GM12878 (cell line): ENCODE measurements at regions not wholly inside any gene's neighbourhood (a gene's known extent, or its start where the extent isn't known, plus 50 kb on each side); places are given as distances from the start of the nearest gene placed in this dataset.

ENCODE experiments used
- ATAC-seq: fragments of 200-7000 bp; cut with Tn5 transposase; 3 replicates; pipeline ENCODE4 v1.9.1; 2020; ENCODE audit warnings: mild to moderate bottlenecking, moderate library complexity
- BruUV-seq: library from RNA; stranded (reverse); fragments of 400-500 nt; replicated peaks from 2 replicates; lab custom pipeline; 2021; lab: Mats Ljungman, UMichigan
- CTCF ChIA-PET: fragments of 300-600 bp; sonication (Branson Sonifier 250); formaldehyde crosslinking; extraction: SDS; loops from one replicate; lab custom pipeline; 2021; ENCODE audit warnings: inconsistent platforms; lab: Yijun Ruan, JAX
- POLR2A ChIA-PET: fragments of 350-600 bp; formaldehyde crosslinking; extraction: SDS; loops from one replicate; lab custom pipeline; 2021; ENCODE audit warnings: inconsistent platforms; lab: Charles Lee
- RAD21 ChIA-PET: fragments of 300-600 bp; sonication (Branson Sonifier 250); formaldehyde crosslinking; loops from one replicate; lab custom pipeline; 2023; ENCODE audit warnings: antibody characterized with exemption; ENCODE audit not compliant: unreplicated experiment; lab: Charles Lee
- SMC1A ChIA-PET: fragments of 300-600 bp; sonication (Branson Sonifier 250); formaldehyde crosslinking; loops from one replicate; lab custom pipeline; 2023; ENCODE audit not compliant: unreplicated experiment, uncharacterized antibody; lab: Charles Lee
- DNase-seq: peaks from one replicate; pipeline ENCODE4 v3.0.0-alpha.2; 2011; ENCODE audit warnings: low read depth, low spot score
- FAIRE-seq: peaks from 3 replicates; lab custom pipeline; 2011; peaks lifted over from hg19 to GRCh38; lab: Jason Lieb, UNC
- H2AFZ ChIP-seq: 2 replicates; pipeline ENCODE4 v1.6.0; 2011; ENCODE audit warnings: low read depth, low read length, control low read depth; ENCODE audit not compliant: control insufficient read depth
- H3K27ac ChIP-seq: 2 replicates; pipeline ENCODE4 v1.5.1; 2011; ENCODE audit warnings: control low read depth; ENCODE audit not compliant: control insufficient read depth, insufficient read depth
- H3K27me3 ChIP-seq, 2 experiments: replicated peaks in 1 of 2; 2 replicates each; pipeline versions ENCODE4 v1.6.0 to v1.6.1; 2011; ENCODE audit warnings: low read length in 1 of 2; ENCODE audit not compliant: control insufficient read depth in 2 of 2, insufficient read depth in 2 of 2
- H3K36me3 ChIP-seq, 2 experiments: 2 replicates each; pipeline ENCODE4 v1.5.1; 2011; ENCODE audit warnings: low read length in 1 of 2; ENCODE audit not compliant: control insufficient read depth in 2 of 2, insufficient read depth in 2 of 2
- H3K4me1 ChIP-seq: 2 replicates; pipeline ENCODE4 v1.6.1; 2011; ENCODE audit warnings: mild to moderate bottlenecking, low read length, moderate library complexity, mixed read lengths; ENCODE audit not compliant: control insufficient read depth, insufficient read depth
- H3K4me2 ChIP-seq: 2 replicates; pipeline ENCODE4 v1.6.0; 2011; ENCODE audit warnings: control low read depth; ENCODE audit not compliant: control insufficient read depth, insufficient read depth
- H3K4me3 ChIP-seq: fragments of 200-600 bp; sonication (generic); 2 replicates; pipeline ENCODE4 v1.5.1; 2016
- H3K79me2 ChIP-seq: 2 replicates; pipeline ENCODE4 v1.6.0; 2011; ENCODE audit warnings: low read length; ENCODE audit not compliant: control insufficient read depth, insufficient read depth
- H3K9ac ChIP-seq: 2 replicates; pipeline ENCODE4 v1.8.0; 2011; ENCODE audit warnings: low read length, control low read depth, mixed read lengths; ENCODE audit not compliant: control insufficient read depth, insufficient read depth
- H3K9me3 ChIP-seq: replicated peaks from 3 replicates; pipeline ENCODE4 v1.5.1; 2011; ENCODE audit warnings: mild to moderate bottlenecking, low read length; ENCODE audit not compliant: control insufficient read depth, insufficient read depth
- H4K20me1 ChIP-seq: 2 replicates; pipeline ENCODE4 v1.6.0; 2011; ENCODE audit not compliant: control insufficient read depth, insufficient read depth
- CBFB ChIP-seq: IDR thresholded peaks from 2 replicates; pipeline ENCODE4 v1.6.1; 2016; ENCODE audit warnings: antibody characterized with exemption, low read depth
- CEBPB ChIP-seq, 2 experiments: fragments of 150-350 bp in 1 of 2; IDR thresholded peaks; 2 replicates each; pipeline ENCODE4 v1.6.1; 2012 to 2014; ENCODE audit warnings: low read depth in 2 of 2, low read length in 2 of 2, borderline replicate concordance in 1 of 2, inconsistent platforms in 1 of 2
- EZH2 ChIP-seq: IDR thresholded peaks from 2 replicates; pipeline ENCODE4 v1.6.1; 2012; ENCODE audit warnings: low read depth, mild to moderate bottlenecking, control low read depth, inconsistent platforms, low read length, borderline replicate concordance; ENCODE audit not compliant: control insufficient read depth
- FOXM1 ChIP-seq: IDR thresholded peaks from 2 replicates; pipeline ENCODE4 v1.6.1; 2012; ENCODE audit warnings: low read depth, mild to moderate bottlenecking, inconsistent platforms, low read length, moderate library complexity
- HDAC6 ChIP-seq: fragments of 200-600 bp; sonication (generic); IDR thresholded peaks from one replicate; pipeline ENCODE4 v1.8.0; 2017; ENCODE audit warnings: antibody characterized with exemption; ENCODE audit not compliant: unreplicated experiment
- IKZF2 ChIP-seq, 2 experiments: fragments of 450-650 bp; IDR thresholded peaks; 2 replicates each; pipeline ENCODE4 v1.6.1; 2017; ENCODE audit warnings: mild to moderate bottlenecking in 2 of 2, moderate library complexity in 2 of 2
- PAX5 ChIP-seq: IDR thresholded peaks from 2 replicates; pipeline ENCODE4 v1.6.1; 2011; ENCODE audit warnings: low read depth, low read length, borderline replicate concordance
- RAD21 ChIP-seq: IDR thresholded peaks from 2 replicates; pipeline ENCODE4 v1.6.1; 2011; ENCODE audit warnings: mild to moderate bottlenecking, low read depth, low read length, moderate library complexity; ENCODE audit not compliant: insufficient read depth
- RAD51 ChIP-seq: fragments of 450-650 bp; IDR thresholded peaks from 2 replicates; pipeline ENCODE4 v1.6.1; 2016; ENCODE audit warnings: moderate library complexity, mild to moderate bottlenecking, inconsistent platforms
- SMARCA5 ChIP-seq: fragments of 450-650 bp; IDR thresholded peaks from 2 replicates; pipeline ENCODE4 v1.6.1; 2017; ENCODE audit warnings: mild to moderate bottlenecking
- TCF7 ChIP-seq: IDR thresholded peaks from 2 replicates; pipeline ENCODE4 v1.6.1; 2014; ENCODE audit warnings: antibody characterized with exemption, borderline replicate concordance
- ZZZ3 ChIP-seq: IDR thresholded peaks from 2 replicates; pipeline ENCODE4 v1.6.1; 2011; ENCODE audit warnings: low read depth; ENCODE audit not compliant: control insufficient read depth, insufficient read length
- WGBS: methylation state at CpG from one replicate; pipeline ENCODE4 v1.1.6; 2016; ENCODE audit warnings: low lambda C conversion rate; ENCODE audit not compliant: insufficient replicate concordance, insufficient coverage; ENCODE audit errors: missing lambda C conversion rate; 5-methylcytosine and 5-hydroxymethylcytosine counted together
- in situ Hi-C: fragments of 300-500 bp; cut with MboI; formaldehyde crosslinking; loops from 9 replicates; pipeline ENCODE4 v1.14.3; 2018; ENCODE audit warnings: mixed read lengths
- intact Hi-C: fragments of 100-400 bp; cut with micrococcal nuclease; formaldehyde crosslinking; loops from one replicate; pipeline ENCODE4 v1.14.2; 2022; ENCODE audit not compliant: unreplicated experiment
- TF ChIP-seq, protein P1 (sequence below): fragments of 450-650 bp; formaldehyde crosslinking; IDR thresholded peaks from 2 replicates; pipeline ENCODE4 v1.4.0; 2020; ENCODE audit warnings: mild to moderate bottlenecking, moderate library complexity
- TF ChIP-seq, protein P2 (sequence below): fragments of 150-350 bp; IDR thresholded peaks from 2 replicates; pipeline ENCODE4 v1.6.1; 2016; ENCODE audit warnings: low read depth, low read length
- TF ChIP-seq, protein P3 (sequence below): IDR thresholded peaks from 2 replicates; pipeline ENCODE4 v1.6.1; 2011; ENCODE audit warnings: mild to moderate bottlenecking, low read depth, low read length, moderate library complexity; ENCODE audit not compliant: insufficient replicate concordance
- TF ChIP-seq, protein P4 (sequence below): IDR thresholded peaks from 2 replicates; pipeline ENCODE4 v1.6.1; 2011; ENCODE audit warnings: borderline replicate concordance, low read depth, mild to moderate bottlenecking, moderate library complexity, mixed read lengths, low read length; ENCODE audit not compliant: insufficient read depth; ENCODE audit errors: extremely low read length

DNA sequence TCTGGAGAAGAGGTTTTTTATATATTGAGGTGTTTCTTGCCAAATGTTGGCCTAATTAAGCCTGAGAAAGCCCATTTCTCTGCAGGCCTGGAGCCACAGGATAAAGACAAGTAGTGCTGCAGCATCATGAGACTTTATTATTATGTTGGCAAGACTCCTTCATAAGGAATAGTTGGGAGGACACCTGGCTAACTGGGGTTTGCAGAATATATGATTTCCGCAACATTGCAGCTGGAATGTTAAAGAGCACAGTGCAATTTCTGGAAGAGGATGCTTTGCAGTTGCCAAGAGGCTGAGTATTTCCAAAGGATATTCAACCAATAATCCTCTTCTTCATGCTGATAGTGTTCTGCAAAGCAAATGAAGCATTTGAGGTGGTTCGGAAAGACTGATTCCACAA lies 1512.8 kb upstream of the LRRTM3 start:
- no TSS peak for BruUV-seq
- TF ChIP-seq CEBPB (IDR thresholded peaks at IDR 0.05; ENCODE audit: borderline replicate concordance in 1 of 2, low read depth in 2 of 2, low read length in 2 of 2) (no peak), SMARCA5 (no peak), PAX5 (no peak), CBFB (no peak), EZH2 (no peak), TCF7 (no peak), IKZF2 (IDR thresholded peaks at IDR 0.05) (no peak), RAD21 (no peak), HDAC6 (no peak), ZZZ3 (no peak), RAD51 (no peak), FOXM1 (no peak)
- TF ChIP-seq, protein P1, sequence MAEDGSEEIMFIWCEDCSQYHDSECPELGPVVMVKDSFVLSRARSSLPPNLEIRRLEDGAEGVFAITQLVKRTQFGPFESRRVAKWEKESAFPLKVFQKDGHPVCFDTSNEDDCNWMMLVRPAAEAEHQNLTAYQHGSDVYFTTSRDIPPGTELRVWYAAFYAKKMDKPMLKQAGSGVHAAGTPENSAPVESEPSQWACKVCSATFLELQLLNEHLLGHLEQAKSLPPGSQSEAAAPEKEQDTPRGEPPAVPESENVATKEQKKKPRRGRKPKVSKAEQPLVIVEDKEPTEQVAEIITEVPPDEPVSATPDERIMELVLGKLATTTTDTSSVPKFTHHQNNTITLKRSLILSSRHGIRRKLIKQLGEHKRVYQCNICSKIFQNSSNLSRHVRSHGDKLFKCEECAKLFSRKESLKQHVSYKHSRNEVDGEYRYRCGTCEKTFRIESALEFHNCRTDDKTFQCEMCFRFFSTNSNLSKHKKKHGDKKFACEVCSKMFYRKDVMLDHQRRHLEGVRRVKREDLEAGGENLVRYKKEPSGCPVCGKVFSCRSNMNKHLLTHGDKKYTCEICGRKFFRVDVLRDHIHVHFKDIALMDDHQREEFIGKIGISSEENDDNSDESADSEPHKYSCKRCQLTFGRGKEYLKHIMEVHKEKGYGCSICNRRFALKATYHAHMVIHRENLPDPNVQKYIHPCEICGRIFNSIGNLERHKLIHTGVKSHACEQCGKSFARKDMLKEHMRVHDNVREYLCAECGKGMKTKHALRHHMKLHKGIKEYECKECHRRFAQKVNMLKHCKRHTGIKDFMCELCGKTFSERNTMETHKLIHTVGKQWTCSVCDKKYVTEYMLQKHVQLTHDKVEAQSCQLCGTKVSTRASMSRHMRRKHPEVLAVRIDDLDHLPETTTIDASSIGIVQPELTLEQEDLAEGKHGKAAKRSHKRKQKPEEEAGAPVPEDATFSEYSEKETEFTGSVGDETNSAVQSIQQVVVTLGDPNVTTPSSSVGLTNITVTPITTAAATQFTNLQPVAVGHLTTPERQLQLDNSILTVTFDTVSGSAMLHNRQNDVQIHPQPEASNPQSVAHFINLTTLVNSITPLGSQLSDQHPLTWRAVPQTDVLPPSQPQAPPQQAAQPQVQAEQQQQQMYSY: no peak
- TF ChIP-seq, protein P2, sequence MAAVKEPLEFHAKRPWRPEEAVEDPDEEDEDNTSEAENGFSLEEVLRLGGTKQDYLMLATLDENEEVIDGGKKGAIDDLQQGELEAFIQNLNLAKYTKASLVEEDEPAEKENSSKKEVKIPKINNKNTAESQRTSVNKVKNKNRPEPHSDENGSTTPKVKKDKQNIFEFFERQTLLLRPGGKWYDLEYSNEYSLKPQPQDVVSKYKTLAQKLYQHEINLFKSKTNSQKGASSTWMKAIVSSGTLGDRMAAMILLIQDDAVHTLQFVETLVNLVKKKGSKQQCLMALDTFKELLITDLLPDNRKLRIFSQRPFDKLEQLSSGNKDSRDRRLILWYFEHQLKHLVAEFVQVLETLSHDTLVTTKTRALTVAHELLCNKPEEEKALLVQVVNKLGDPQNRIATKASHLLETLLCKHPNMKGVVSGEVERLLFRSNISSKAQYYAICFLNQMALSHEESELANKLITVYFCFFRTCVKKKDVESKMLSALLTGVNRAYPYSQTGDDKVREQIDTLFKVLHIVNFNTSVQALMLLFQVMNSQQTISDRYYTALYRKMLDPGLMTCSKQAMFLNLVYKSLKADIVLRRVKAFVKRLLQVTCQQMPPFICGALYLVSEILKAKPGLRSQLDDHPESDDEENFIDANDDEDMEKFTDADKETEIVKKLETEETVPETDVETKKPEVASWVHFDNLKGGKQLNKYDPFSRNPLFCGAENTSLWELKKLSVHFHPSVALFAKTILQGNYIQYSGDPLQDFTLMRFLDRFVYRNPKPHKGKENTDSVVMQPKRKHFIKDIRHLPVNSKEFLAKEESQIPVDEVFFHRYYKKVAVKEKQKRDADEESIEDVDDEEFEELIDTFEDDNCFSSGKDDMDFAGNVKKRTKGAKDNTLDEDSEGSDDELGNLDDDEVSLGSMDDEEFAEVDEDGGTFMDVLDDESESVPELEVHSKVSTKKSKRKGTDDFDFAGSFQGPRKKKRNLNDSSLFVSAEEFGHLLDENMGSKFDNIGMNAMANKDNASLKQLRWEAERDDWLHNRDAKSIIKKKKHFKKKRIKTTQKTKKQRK: no peak
- TF ChIP-seq, protein P3, sequence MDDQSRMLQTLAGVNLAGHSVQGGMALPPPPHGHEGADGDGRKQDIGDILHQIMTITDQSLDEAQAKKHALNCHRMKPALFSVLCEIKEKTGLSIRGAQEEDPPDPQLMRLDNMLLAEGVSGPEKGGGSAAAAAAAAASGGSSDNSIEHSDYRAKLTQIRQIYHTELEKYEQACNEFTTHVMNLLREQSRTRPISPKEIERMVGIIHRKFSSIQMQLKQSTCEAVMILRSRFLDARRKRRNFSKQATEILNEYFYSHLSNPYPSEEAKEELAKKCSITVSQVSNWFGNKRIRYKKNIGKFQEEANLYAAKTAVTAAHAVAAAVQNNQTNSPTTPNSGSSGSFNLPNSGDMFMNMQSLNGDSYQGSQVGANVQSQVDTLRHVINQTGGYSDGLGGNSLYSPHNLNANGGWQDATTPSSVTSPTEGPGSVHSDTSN: no peak
- TF ChIP-seq, protein P4, sequence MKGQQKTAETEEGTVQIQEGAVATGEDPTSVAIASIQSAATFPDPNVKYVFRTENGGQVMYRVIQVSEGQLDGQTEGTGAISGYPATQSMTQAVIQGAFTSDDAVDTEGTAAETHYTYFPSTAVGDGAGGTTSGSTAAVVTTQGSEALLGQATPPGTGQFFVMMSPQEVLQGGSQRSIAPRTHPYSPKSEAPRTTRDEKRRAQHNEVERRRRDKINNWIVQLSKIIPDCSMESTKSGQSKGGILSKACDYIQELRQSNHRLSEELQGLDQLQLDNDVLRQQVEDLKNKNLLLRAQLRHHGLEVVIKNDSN: no peak
- no peak for ATAC-seq
- POLR2A ChIA-PET: no interaction called here
- intact Hi-C loops: no loop called here
- no peak for FAIRE-seq
- Histone ChIP-seq H3K27ac (no peak overlapping the region), H3K9me3 (no peaks in the 10 kb centered on the region), H3K9ac (no peak overlapping the region), H3K27me3 (no peaks in the 10 kb centered on the region), H3K4me2 (no peak overlapping the region), H2AFZ (no peak overlapping the region), H4K20me1 (no peaks in the 10 kb centered on the region), H3K4me3 (no peak overlapping the region), H3K36me3 (no peaks in the 10 kb centered on the region), H3K79me2 (no peaks in the 10 kb centered on the region), H3K4me1 (no peaks in the 10 kb centered on the region)
- CTCF ChIA-PET: no interaction called here
- RAD21 ChIA-PET: no interaction called here
- WGBS: 69% methylated on average over 2 of the region's 2 CpGs
- SMC1A ChIA-PET: no interaction called here
- in situ Hi-C loops: no loop called here
- no peak for DNase-seq
